ENCODE measurements at regions not wholly inside any gene's neighbourhood (a gene's known extent, or its start where the extent isn't known, plus 50 kb on each side); places are given as distances from the start of the nearest gene placed in this dataset.

DNA sequence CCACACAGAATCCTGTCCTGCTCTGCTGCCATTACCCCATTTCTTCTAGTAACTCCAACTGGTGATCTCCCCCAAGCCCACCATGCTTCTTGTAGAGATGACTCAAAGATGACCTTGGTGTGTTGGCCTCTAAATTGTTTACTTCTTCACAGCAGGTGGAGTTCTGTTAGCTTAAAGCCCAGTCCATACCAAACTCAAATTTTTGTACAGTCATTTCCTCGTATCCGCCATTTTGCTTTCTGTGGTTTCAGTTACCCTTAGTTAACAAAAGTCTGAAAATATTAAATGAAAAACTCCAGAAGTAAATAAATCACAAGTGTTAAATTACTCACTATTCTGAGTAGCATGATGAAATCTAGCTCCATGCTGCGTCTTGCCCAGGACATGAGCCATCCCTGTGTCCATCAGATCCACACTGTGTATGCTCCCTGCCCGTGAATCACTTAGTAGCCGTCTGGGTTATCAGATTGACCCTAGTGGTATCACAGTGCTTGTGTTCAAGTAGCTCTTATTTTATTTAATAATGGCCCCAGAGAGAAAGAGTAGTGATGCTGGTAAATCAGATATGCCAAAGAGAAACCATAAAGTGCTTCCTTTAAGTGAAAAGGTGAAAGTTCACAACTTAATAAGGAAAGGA lies 133.3 kb upstream of the NOL4 start:
- TF ChIP-seq, protein P1, sequence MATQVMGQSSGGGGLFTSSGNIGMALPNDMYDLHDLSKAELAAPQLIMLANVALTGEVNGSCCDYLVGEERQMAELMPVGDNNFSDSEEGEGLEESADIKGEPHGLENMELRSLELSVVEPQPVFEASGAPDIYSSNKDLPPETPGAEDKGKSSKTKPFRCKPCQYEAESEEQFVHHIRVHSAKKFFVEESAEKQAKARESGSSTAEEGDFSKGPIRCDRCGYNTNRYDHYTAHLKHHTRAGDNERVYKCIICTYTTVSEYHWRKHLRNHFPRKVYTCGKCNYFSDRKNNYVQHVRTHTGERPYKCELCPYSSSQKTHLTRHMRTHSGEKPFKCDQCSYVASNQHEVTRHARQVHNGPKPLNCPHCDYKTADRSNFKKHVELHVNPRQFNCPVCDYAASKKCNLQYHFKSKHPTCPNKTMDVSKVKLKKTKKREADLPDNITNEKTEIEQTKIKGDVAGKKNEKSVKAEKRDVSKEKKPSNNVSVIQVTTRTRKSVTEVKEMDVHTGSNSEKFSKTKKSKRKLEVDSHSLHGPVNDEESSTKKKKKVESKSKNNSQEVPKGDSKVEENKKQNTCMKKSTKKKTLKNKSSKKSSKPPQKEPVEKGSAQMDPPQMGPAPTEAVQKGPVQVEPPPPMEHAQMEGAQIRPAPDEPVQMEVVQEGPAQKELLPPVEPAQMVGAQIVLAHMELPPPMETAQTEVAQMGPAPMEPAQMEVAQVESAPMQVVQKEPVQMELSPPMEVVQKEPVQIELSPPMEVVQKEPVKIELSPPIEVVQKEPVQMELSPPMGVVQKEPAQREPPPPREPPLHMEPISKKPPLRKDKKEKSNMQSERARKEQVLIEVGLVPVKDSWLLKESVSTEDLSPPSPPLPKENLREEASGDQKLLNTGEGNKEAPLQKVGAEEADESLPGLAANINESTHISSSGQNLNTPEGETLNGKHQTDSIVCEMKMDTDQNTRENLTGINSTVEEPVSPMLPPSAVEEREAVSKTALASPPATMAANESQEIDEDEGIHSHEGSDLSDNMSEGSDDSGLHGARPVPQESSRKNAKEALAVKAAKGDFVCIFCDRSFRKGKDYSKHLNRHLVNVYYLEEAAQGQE (IDR thresholded peaks at IDR 0.05; ENCODE audit: insufficient read depth in 1 of 2, low read depth in 2 of 2, low read length in 2 of 2): no peak
- TF ChIP-seq FOXP2 (optimal IDR thresholded peaks at IDR 0.05; ENCODE audit: borderline replicate concordance, extremely low read depth, extremely low read length, insufficient read depth) (no peak), TAF1 (IDR thresholded peaks at IDR 0.05; ENCODE audit: borderline replicate concordance, insufficient read depth, low read length) (no peak), SIN3A (IDR thresholded peaks at IDR 0.05; ENCODE audit: borderline replicate concordance, insufficient read depth, low read length) (no peak), POLR2AphosphoS5 (IDR thresholded peaks at IDR 0.05; ENCODE audit: low read depth, low read length) (no peak)

DNA sequence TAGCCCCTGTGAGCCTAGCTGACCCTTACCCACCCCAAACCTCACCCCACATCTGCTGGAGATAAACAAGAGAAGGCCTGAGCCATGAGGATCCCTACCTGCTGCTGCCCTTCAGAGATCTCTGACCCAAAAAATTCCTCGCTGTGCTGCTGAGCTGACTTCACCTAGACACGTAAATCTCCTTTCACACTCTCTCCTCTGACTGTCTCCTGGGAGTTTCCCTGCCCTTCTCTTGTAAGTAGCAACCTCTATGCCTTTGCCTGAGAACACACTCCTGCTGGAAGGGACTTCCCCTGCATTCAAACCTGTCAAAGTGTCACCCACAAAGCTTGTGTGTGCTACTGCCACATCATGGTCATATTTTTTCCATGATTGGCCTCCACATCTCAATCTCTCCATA lies 134.2 kb upstream of the NOL4 start:
- TF ChIP-seq FOXP2 (optimal IDR thresholded peaks at IDR 0.05; ENCODE audit: borderline replicate concordance, extremely low read depth, extremely low read length, insufficient read depth): no peak
- no peak for TF ChIP-seq POLR2AphosphoS5 (IDR thresholded peaks at IDR 0.05; ENCODE audit: low read depth, low read length)
- no peak for TF ChIP-seq SIN3A (IDR thresholded peaks at IDR 0.05; ENCODE audit: borderline replicate concordance, insufficient read depth, low read length)
- TF ChIP-seq, protein P1 (IDR thresholded peaks at IDR 0.05; ENCODE audit: insufficient read depth in 1 of 2, low read depth in 2 of 2, low read length in 2 of 2): no peak
- TF ChIP-seq TAF1 (IDR thresholded peaks at IDR 0.05; ENCODE audit: borderline replicate concordance, insufficient read depth, low read length): no peak

DNA sequence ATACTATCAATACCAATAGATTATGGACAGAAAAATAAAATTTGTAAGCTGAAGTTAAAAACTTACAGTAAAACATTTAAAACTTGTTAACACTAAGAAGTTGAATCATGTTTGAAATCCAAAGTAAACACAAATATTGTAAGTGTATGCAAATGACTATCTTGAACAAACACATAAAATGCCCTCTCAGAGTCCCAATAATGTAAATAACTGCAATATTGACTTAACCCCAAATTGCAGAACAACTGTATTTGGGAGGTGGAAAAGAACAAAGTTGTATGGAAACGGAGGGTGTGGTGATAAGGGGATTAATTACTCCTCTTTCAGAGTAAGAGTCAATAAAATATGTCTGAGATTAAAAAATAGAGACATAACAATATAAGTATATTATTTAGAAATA lies 140.0 kb upstream of the NOL4 start:
- TF ChIP-seq POLR2AphosphoS5 (IDR thresholded peaks at IDR 0.05; ENCODE audit: low read depth, low read length) (no peak), TAF1 (IDR thresholded peaks at IDR 0.05; ENCODE audit: borderline replicate concordance, insufficient read depth, low read length) (no peak), FOXP2 (optimal IDR thresholded peaks at IDR 0.05; ENCODE audit: borderline replicate concordance, extremely low read depth, extremely low read length, insufficient read depth) (no peak), SIN3A (IDR thresholded peaks at IDR 0.05; ENCODE audit: borderline replicate concordance, insufficient read depth, low read length) (no peak)
- TF ChIP-seq, protein P1 (IDR thresholded peaks at IDR 0.05; ENCODE audit: insufficient read depth in 1 of 2, low read depth in 2 of 2, low read length in 2 of 2): no peak

DNA sequence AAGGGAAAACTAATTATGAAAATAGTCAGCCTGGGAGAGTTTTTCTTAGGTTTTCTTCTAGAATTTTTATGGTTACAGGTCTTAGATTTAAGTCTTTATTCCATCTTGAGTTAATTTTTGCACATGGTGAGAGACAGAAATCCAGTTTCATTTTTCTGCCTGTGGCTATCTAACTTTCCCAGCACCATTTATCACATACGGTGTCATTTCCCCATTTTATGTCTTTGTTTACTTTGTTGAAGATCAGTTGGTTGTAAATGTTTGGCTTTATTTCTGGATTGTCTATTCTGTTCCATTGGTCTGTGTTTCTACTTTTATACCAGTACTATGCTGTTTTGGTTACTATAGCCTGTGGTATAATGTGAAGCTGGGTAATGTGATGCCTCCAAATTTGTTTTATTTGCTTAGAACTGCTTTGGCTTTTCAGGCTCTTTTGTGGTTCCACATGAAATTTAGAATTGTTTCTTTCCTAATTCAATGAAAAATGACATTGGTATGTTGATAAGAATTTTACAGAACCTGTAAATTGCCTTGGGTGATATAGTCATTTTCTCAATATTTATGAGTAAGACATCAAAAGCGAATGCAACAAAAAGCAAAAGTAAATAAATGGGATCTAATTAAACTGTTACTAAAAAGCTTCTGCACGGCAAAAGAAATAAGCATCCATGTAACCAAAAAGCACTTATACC lies 146.1 kb upstream of the NOL4 start:
- no peak for TF ChIP-seq FOXP2 (optimal IDR thresholded peaks at IDR 0.05; ENCODE audit: borderline replicate concordance, extremely low read depth, extremely low read length, insufficient read depth)
- no peak for TF ChIP-seq TAF1 (IDR thresholded peaks at IDR 0.05; ENCODE audit: borderline replicate concordance, insufficient read depth, low read length)
- no peak for TF ChIP-seq POLR2AphosphoS5 (IDR thresholded peaks at IDR 0.05; ENCODE audit: low read depth, low read length)
- TF ChIP-seq, protein P1 (IDR thresholded peaks at IDR 0.05; ENCODE audit: insufficient read depth in 1 of 2, low read depth in 2 of 2, low read length in 2 of 2): no peak
- no peak for TF ChIP-seq SIN3A (IDR thresholded peaks at IDR 0.05; ENCODE audit: borderline replicate concordance, insufficient read depth, low read length)

Measured in PFSK-1 (cell line).